ENCODE measurements at regions not wholly inside any gene's neighbourhood (a gene's known extent, or its start where the extent isn't known, plus 50 kb on each side); places are given as distances from the start of the nearest gene placed in this dataset.

- no peak for TF ChIP-seq CTCF (optimal IDR thresholded peaks at IDR 0.05 in 1 of 3, IDR thresholded peaks at IDR 0.05 in 1 of 3, conservative IDR thresholded peaks at IDR 0.05 in 1 of 3; ENCODE audit: extremely low read depth in 1 of 3, insufficient read depth in 2 of 3, low read length in 3 of 3)
- TF ChIP-seq EZH2 (IDR thresholded peaks at IDR 0.05; ENCODE audit: low read length), result no peak
Observed at GRCh38 chr5:158099571-158100105, 240.7 kb upstream of the CLINT1 start.

All from keratinocyte (primary cell).